Omental fat pad (tissue), 3 donors: ENCODE measurements at regions not wholly inside any gene's neighbourhood (a gene's known extent, or its start where the extent isn't known, plus 50 kb on each side); places are given as distances from the start of the nearest gene placed in this dataset.
"Not testable (repeated sequence)": the region's sequence is repeated elsewhere in the genome, so short reads cannot be mapped to it uniquely, and the experiment has no call there.

Experiments
- ATAC-seq: fragments of 150-250 bp; one replicate; pipeline ENCODE4 v1.9.1; 2016; ENCODE audit warnings: mild to moderate bottlenecking, moderate library complexity; ENCODE audit not compliant: low FRiP score
- DNase-seq: peaks from one replicate; pipeline ENCODE4 v3.0.0-alpha.2; 2019; ENCODE audit warnings: low spot score
- TF ChIP-seq, protein P1 (sequence below), 3 donors: fragments of 450-650 bp; IDR thresholded peaks; one replicate each; pipeline ENCODE4 v1.5.1; 2016 to 2017; ENCODE audit warnings: antibody characterized with exemption in 3 of 3, mild to moderate bottlenecking in 3 of 3, moderate library complexity in 2 of 3

DNA sequence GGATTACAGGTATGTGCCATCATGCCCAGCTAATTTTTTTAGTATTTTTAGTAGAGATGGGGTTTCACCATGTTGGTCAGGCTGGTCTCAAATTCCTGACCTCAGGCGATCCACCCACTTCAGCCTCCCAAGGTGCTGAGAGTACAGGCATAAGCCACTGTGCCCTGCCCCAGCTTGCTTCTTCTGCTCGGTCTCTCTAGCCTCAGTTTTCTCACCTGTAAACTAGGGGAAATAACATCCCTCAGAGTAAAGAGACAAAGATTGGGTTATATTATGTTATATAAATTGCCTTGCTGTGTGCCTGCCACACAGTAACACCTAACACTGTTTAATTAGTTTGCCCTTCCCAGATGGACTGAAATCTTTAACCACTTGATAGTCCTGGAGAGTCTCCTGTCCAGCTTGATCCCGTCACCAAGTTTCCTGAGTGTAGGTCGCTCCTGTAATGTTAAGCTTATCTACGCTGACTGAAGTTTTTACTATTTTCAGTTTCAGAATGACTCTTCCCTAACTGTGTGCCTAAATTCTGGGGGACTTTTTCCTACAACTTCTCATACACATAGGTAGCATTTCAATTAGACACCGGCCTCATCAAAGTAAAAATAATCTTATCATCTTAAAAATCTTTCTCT is 412.7 kb upstream of the TENM3 start:
- TF ChIP-seq, protein P1, sequence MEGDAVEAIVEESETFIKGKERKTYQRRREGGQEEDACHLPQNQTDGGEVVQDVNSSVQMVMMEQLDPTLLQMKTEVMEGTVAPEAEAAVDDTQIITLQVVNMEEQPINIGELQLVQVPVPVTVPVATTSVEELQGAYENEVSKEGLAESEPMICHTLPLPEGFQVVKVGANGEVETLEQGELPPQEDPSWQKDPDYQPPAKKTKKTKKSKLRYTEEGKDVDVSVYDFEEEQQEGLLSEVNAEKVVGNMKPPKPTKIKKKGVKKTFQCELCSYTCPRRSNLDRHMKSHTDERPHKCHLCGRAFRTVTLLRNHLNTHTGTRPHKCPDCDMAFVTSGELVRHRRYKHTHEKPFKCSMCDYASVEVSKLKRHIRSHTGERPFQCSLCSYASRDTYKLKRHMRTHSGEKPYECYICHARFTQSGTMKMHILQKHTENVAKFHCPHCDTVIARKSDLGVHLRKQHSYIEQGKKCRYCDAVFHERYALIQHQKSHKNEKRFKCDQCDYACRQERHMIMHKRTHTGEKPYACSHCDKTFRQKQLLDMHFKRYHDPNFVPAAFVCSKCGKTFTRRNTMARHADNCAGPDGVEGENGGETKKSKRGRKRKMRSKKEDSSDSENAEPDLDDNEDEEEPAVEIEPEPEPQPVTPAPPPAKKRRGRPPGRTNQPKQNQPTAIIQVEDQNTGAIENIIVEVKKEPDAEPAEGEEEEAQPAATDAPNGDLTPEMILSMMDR (IDR thresholded peaks at IDR 0.05) = no peak
- no peak for ATAC-seq
- DNase-seq = no peak

DNA sequence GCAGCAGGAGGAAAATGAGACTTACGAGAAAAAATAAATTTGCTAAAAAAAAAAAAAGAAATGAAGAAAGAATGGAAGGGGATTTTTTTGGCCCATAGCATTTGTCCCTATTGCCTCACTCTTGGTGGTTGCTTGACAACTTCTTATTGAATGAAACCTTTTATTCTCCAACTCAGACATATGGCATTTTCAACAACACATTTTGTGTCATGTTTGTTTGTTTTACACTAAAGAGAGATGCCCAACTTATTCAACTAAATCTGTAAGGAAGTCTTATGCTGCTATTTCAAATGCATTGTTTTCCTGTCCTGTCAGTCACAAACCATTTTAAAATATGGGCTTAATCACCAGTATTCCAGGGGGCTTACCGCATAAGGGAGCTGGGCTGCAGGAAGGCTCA is 409.1 kb upstream of the TENM3 start:
- ATAC-seq (no peak), DNase-seq (no peak)
- TF ChIP-seq, protein P1 (IDR thresholded peaks at IDR 0.05) = no peak

DNA sequence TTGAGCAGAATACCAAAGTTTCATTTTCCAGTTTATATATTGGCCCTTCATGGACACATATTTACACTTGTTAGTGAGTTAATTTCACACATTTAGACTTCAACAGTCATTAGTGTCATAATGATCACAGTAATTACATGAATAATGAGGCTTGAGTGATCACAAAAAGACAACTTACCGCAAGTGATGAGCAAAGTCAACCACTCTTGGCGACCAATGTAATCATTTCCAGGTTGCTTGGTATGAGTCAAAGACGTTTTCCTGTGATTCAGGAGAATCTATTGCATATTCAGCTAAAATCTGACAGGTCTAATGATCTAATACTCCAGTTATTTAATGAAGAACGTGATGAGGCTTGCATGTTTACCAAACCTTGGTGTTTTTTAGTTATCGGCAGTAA is 407.9 kb upstream of the TENM3 start:
- ATAC-seq (no peak), DNase-seq (no peak)
- TF ChIP-seq, protein P1 (IDR thresholded peaks at IDR 0.05) = no peak

DNA sequence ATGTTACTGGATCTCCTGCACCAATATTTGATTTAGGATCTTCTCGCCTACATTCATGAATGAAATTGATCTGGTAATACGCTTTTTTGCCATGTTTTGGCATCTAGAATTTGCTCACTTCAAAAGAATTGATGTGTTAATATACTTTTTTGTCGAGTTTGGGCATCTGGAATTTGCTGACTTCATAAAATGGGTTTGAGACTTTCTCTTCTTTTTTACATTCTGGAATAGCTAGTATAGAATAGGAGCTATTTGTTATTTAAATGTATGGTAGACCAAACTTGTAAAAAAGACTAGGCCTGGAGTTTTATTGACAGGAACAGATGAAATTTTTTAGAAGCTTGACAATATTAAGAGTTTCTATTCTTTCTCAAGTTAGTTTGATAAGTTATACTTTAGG is 404.9 kb upstream of the TENM3 start:
- ATAC-seq (no peak), DNase-seq (no peak)
- TF ChIP-seq, protein P1 (IDR thresholded peaks at IDR 0.05) = no peak

DNA sequence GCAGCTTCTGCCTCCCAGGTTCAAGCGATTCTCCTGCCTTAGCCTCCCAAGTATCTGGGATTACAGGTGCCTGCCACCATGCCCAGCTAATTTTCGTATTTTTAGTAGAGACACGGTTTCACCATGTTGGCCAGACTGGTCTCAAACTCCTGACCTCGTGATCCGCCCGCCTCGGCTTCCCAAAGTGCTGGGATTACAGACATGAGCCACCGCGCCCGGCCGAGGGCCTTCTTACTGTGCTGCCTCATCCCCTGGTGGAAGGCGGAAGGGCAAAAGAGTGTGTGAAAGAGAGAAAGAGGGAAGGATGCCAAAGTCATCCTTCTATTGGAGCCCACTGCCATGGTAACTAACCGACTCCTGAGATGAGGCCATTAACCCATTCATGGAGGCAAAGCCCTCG is 399.4 kb upstream of the TENM3 start:
- not testable (repeated sequence) for DNase-seq, ATAC-seq

DNA sequence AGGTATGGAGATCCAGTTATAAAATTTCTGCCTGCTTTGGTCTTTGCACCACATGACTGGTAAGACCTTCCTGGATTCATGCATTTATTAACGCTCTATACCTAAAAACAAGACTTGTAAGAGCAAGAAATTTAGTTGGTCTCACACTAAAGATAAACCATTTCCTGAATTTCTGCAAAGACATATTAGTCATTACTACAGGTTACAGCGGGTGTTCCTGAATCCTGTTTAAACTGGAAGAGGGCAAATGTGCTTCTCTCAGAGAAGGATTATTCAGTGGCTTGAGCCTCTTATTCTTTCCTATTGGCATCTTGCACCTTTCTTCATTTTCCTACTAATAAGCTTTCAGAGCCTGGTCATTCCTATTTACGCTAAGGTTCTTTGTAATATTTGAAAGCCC is 397.6 kb upstream of the TENM3 start:
- TF ChIP-seq, protein P1 (IDR thresholded peaks at IDR 0.05) = no peak
- no peak for ATAC-seq

DNA sequence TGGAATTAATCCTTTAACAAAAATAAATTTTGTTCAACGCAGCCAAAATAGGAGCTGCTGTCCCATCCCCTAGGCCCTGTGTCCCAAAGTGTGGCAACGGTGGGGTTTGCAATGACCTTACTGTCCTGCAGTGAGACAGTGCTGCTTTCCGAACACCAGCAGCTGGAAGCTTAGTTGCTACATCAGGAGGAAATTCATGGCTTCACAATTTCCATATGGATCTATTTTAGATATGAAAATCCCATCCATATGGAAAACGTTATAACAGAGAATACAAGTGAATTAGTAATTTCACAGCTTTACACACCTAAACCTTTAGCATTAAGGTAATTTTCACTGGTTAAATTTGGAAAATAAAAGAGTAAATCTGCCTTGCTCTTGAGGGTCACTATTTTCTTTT is 396.3 kb upstream of the TENM3 start:
- TF ChIP-seq, protein P1 (IDR thresholded peaks at IDR 0.05) = no peak
- ATAC-seq = no peak

More for the DNA sequence above, 397.6 kb upstream of the TENM3 start:
- DNase-seq = no peak

More for the DNA sequence above, 396.3 kb upstream of the TENM3 start:
- no peak for DNase-seq
